SK-N-SH treated with all-trans-retinoic acid at 6 μM for 48 hours (cell line): ENCODE measurements at regions not wholly inside any gene's neighbourhood (a gene's known extent, or its start where the extent isn't known, plus 50 kb on each side); places are given as distances from the start of the nearest gene placed in this dataset.

Experiments used
- ATAC-seq: fragments of 200-7000 bp; cut with Tn5 transposase; 3 replicates; pipeline ENCODE4 v1.9.1; 2020; ENCODE audit warnings: mild to moderate bottlenecking, moderate library complexity
- BACH2 ChIP-seq: fragments of 250-450 bp; sonication (Bioruptor Pico); IDR thresholded peaks from 2 replicates; pipeline ENCODE4 v1.9.0; 2021; ENCODE audit warnings: mild to moderate bottlenecking, borderline replicate concordance
- CSDC2 ChIP-seq: fragments of 250-450 bp; sonication (Bioruptor Pico); IDR thresholded peaks from 2 replicates; pipeline ENCODE4 v1.5.0; 2020; ENCODE audit warnings: mild to moderate bottlenecking, moderate library complexity
- CSRNP3 ChIP-seq: fragments of 250-450 bp; sonication (Bioruptor Pico); IDR thresholded peaks from 2 replicates; pipeline ENCODE4 v1.5.1; 2021; ENCODE audit warnings: mild to moderate bottlenecking, moderate library complexity
- ESRRG ChIP-seq: fragments of 250-450 bp; sonication (Bioruptor Pico); IDR thresholded peaks from 2 replicates; pipeline ENCODE4 v1.6.1; 2021; ENCODE audit warnings: mild to moderate bottlenecking
- GLIS3 ChIP-seq: fragments of 250-450 bp; sonication (Bioruptor Pico); IDR thresholded peaks from 2 replicates; pipeline ENCODE4 v1.5.0; 2020; ENCODE audit warnings: mild to moderate bottlenecking, moderate library complexity
- ISL1 ChIP-seq: fragments of 250-450 bp; sonication (Bioruptor Pico); IDR thresholded peaks from 2 replicates; pipeline ENCODE4 v2.1.2; 2022; ENCODE audit warnings: mild to moderate bottlenecking, moderate library complexity
- OSR1 ChIP-seq: fragments of 250-450 bp; sonication (Bioruptor Pico); IDR thresholded peaks from 2 replicates; pipeline ENCODE4 v1.8.0; 2022; ENCODE audit warnings: moderate library complexity, mild to moderate bottlenecking, inconsistent platforms
- POU6F1 ChIP-seq: fragments of 250-450 bp; sonication (Bioruptor Pico); IDR thresholded peaks from 2 replicates; pipeline ENCODE4 v1.8.0; 2021; ENCODE audit warnings: low read depth, mild to moderate bottlenecking, moderate library complexity, borderline replicate concordance
- PPARA ChIP-seq: fragments of 250-450 bp; sonication (Bioruptor Pico); IDR thresholded peaks from 2 replicates; pipeline ENCODE4 v1.5.0; 2020; ENCODE audit warnings: mild to moderate bottlenecking, borderline replicate concordance
- RARB ChIP-seq: fragments of 250-450 bp; sonication (Bioruptor Pico); IDR thresholded peaks from 2 replicates; pipeline ENCODE4 v1.8.0; 2021; ENCODE audit warnings: mild to moderate bottlenecking, moderate library complexity
- SNAI2 ChIP-seq: fragments of 250-450 bp; sonication (Bioruptor Pico); IDR thresholded peaks from 2 replicates; pipeline ENCODE4 v1.5.0; 2020; ENCODE audit warnings: mild to moderate bottlenecking, moderate library complexity
- TCF4 ChIP-seq: fragments of 250-450 bp; sonication (Bioruptor Pico); IDR thresholded peaks from 2 replicates; pipeline ENCODE4 v1.8.0; 2021; ENCODE audit warnings: mild to moderate bottlenecking, moderate library complexity, borderline replicate concordance
- TOX ChIP-seq: fragments of 250-450 bp; sonication (Bioruptor Pico); IDR thresholded peaks from 2 replicates; pipeline ENCODE4 v1.8.0; 2021; ENCODE audit warnings: mild to moderate bottlenecking, moderate library complexity, borderline replicate concordance
- TSHZ2 ChIP-seq: fragments of 250-450 bp; sonication (Bioruptor Pico); IDR thresholded peaks from 2 replicates; pipeline ENCODE4 v1.5.0; 2020; ENCODE audit warnings: mild to moderate bottlenecking, moderate library complexity
- ZC3H10 ChIP-seq: fragments of 250-450 bp; sonication (Bioruptor Pico); IDR thresholded peaks from 2 replicates; pipeline ENCODE4 v1.5.1; 2021; ENCODE audit warnings: mild to moderate bottlenecking, moderate library complexity
- ZFP3 ChIP-seq: fragments of 250-450 bp; sonication (Bioruptor Pico); IDR thresholded peaks from 2 replicates; pipeline ENCODE4 v1.5.0; 2020; ENCODE audit warnings: mild to moderate bottlenecking, moderate library complexity
- ZFP30 ChIP-seq: fragments of 450-650 bp; formaldehyde crosslinking; IDR thresholded peaks from 2 replicates; pipeline ENCODE4 v1.5.0; 2022; ENCODE audit warnings: mild to moderate bottlenecking, moderate library complexity
- ZNF565 ChIP-seq: fragments of 450-650 bp; formaldehyde crosslinking; conservative IDR thresholded peaks from 2 replicates; pipeline ENCODE4 v1.5.0; 2020; ENCODE audit warnings: low read depth, mild to moderate bottlenecking, moderate library complexity
- ZNF70 ChIP-seq: fragments of 450-650 bp; formaldehyde crosslinking; IDR thresholded peaks from 2 replicates; pipeline ENCODE4 v1.5.0; 2020; ENCODE audit warnings: mild to moderate bottlenecking, moderate library complexity
- ZNF8 ChIP-seq: fragments of 450-650 bp; formaldehyde crosslinking; IDR thresholded peaks from 2 replicates; pipeline ENCODE4 v1.5.0; 2020; ENCODE audit warnings: mild to moderate bottlenecking, moderate library complexity
- TF ChIP-seq, protein P1 (sequence below): fragments of 250-450 bp; sonication (Bioruptor Pico); IDR thresholded peaks from 2 replicates; pipeline ENCODE4 v1.5.1; 2020; ENCODE audit warnings: low read depth, mild to moderate bottlenecking, moderate library complexity

DNA sequence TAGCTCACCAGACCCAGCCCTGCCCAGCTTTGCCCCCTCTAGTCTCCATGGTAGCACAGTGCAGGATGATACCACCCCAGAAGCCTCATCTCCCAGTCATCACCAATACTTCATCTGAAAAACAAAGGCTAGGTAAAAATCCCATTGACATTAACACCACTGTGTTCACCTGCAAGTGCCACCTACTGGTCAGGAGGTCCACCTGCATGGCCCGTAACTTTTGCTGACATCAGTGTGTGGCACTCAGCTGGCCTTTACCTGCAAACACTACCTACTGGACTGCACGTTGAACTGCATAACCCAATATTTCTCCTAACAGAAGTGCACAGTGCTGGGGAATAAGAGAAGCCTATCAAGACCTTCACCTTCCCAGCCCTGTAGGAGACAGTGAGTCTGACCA, 234.7 kb upstream of the ADGRB3 start:
- ATAC-seq: no peak
- TF ChIP-seq GLIS3 (CRISPR knock-in tag) (no peak), PPARA (CRISPR knock-in tag) (no peak), ZNF70 (CRISPR knock-in tag) (no peak), ESRRG (no peak), RARB (no peak), ZNF8 (CRISPR knock-in tag) (no peak), OSR1 (CRISPR knock-in tag) (no peak), BACH2 (CRISPR knock-in tag) (no peak), ZFP3 (CRISPR knock-in tag) (no peak), TSHZ2 (CRISPR knock-in tag) (no peak), ZC3H10 (CRISPR knock-in tag) (no peak), CSRNP3 (no peak), SNAI2 (CRISPR knock-in tag) (no peak), TOX (no peak), CSDC2 (CRISPR knock-in tag) (no peak)
- TF ChIP-seq, protein P1, sequence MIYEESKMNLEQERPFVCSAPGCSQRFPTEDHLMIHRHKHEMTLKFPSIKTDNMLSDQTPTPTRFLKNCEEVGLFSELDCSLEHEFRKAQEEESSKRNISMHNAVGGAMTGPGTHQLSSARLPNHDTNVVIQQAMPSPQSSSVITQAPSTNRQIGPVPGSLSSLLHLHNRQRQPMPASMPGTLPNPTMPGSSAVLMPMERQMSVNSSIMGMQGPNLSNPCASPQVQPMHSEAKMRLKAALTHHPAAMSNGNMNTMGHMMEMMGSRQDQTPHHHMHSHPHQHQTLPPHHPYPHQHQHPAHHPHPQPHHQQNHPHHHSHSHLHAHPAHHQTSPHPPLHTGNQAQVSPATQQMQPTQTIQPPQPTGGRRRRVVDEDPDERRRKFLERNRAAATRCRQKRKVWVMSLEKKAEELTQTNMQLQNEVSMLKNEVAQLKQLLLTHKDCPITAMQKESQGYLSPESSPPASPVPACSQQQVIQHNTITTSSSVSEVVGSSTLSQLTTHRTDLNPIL (CRISPR knock-in tag): no peak

DNA sequence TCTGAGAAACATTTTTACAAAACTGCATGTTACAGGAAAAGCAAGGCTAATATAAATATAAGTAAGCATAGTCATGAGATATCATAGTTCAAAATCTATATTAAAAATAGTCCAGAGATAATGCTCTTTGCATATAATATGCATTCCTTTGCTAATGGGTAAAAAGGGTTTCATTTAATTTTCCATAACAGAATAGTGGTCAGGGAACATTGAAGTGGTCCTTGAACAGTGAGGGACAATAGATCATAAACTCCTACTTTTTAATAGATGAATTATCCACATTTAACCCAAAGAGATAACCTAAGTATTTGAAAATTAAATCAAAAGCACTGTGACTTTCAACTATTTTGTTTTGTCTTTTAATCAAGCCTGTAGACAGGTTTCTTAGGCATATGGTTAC, 243.1 kb upstream of the ADGRB3 start:
- TF ChIP-seq ESRRG (no peak), ISL1 (CRISPR knock-in tag) (peak; percentile 96)
- TF ChIP-seq, all 23 proteins: peak for 1
- no peak for ATAC-seq

DNA sequence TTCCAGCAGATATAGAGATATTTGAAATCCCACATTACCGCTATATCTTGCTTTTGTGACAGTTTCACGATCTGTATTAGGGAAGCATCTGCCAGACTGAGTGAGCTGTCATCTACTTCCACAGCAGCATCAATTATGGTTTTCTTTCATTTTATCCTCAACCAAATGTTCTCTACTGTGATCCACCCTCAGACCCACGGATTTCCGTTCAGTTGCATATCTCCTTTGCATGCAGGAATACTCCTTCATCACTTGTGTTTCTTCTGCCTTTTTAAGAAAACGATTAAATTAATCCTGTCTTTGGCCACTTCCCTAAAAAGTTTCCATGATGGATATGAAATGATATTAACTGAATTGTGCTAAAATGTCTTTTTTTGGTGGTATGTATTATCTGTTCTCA, 262.1 kb upstream of the ADGRB3 start:
- no peak for ATAC-seq
- TF ChIP-seq ZNF8 (CRISPR knock-in tag) (no peak), CSDC2 (CRISPR knock-in tag) (no peak), PPARA (CRISPR knock-in tag) (no peak), OSR1 (CRISPR knock-in tag) (no peak), TOX (no peak), TSHZ2 (CRISPR knock-in tag) (no peak), ISL1 (CRISPR knock-in tag) (no peak), ZNF565 (CRISPR knock-in tag) (no peak), RARB (no peak), ZFP30 (CRISPR knock-in tag) (no peak), ZNF70 (CRISPR knock-in tag) (no peak)

GRCh38 chr6:68368845-68369244, 266.2 kb upstream of the ADGRB3 start:
- ATAC-seq: no peak

More at GRCh38 chr6:68368845-68369244, 266.2 kb upstream of the ADGRB3 start:
- no peak for TF ChIP-seq TCF4 (CRISPR knock-in tag)
- no peak for TF ChIP-seq SNAI2 (CRISPR knock-in tag)
- TF ChIP-seq PPARA (CRISPR knock-in tag): no peak
- TF ChIP-seq OSR1 (CRISPR knock-in tag): no peak
- TF ChIP-seq TSHZ2 (CRISPR knock-in tag): no peak
- TF ChIP-seq BACH2 (CRISPR knock-in tag): no peak
- no peak for TF ChIP-seq ZNF565 (CRISPR knock-in tag)
- no peak for TF ChIP-seq ZNF8 (CRISPR knock-in tag)
- no peak for TF ChIP-seq POU6F1
- no peak for TF ChIP-seq TOX
- no peak for TF ChIP-seq ESRRG
- TF ChIP-seq, all 23 proteins: peak for 0
